ENCODE measurements at regions not wholly inside any gene's neighbourhood (a gene's known extent, or its start where the extent isn't known, plus 50 kb on each side); places are given as distances from the start of the nearest gene placed in this dataset.

- Histone ChIP-seq H4K20me1 (ENCODE audit: insufficient read depth, poor library complexity, severe bottlenecking) (no peaks in the 10 kb centered on the region), H3K79me2 (no peaks in the 10 kb centered on the region), H3K9me2 (replicated peaks; ENCODE audit: insufficient read depth) (no peaks in the 10 kb centered on the region), H3K4me1 (ENCODE audit: insufficient read depth) (no peaks in the 10 kb centered on the region), H3K4me2 (no peak overlapping the region), H3K9me3 (ENCODE audit: low read depth) (no peaks in the 10 kb centered on the region), H2AFZ (no peak overlapping the region), H3K36me3 (replicated peaks; ENCODE audit: insufficient read depth, low read depth) (no peaks in the 10 kb centered on the region), H3K4me3 (no peak overlapping the region), H3K27ac (no peak overlapping the region), H3K27me3 (no peaks in the 10 kb centered on the region)
- 69% methylated on average over 4 of the region's 4 CpGs for WGBS (ENCODE audit: low lambda C conversion rate, missing lambda C conversion rate)
- DNase-seq (ENCODE audit: low spot score) = no peak
- no peak for TF ChIP-seq EZH2phosphoT487 (IDR thresholded peaks at IDR 0.05; ENCODE audit: low read depth, severe bottlenecking, unreplicated experiment)
- TF ChIP-seq EZH2 (IDR thresholded peaks at IDR 0.05; ENCODE audit: borderline replicate concordance) = no peak
- no peak for TF ChIP-seq CTCF (IDR thresholded peaks at IDR 0.05; ENCODE audit: poor library complexity)
These were observed 132.5 kb upstream of the KAZN start for GRCh38 chr1:14466006-14466405.

GRCh38 chr1:14467112-14467511, 131.4 kb upstream of the KAZN start:
- Histone ChIP-seq H3K4me1 (ENCODE audit: insufficient read depth) (no peaks in the 10 kb centered on the region), H3K27ac (no peak overlapping the region), H3K9me3 (ENCODE audit: low read depth) (no peaks in the 10 kb centered on the region), H3K79me2 (no peaks in the 10 kb centered on the region), H3K36me3 (replicated peaks; ENCODE audit: insufficient read depth, low read depth) (no peaks in the 10 kb centered on the region), H3K4me2 (no peak overlapping the region), H4K20me1 (ENCODE audit: insufficient read depth, poor library complexity, severe bottlenecking) (no peaks in the 10 kb centered on the region), H3K9me2 (replicated peaks; ENCODE audit: insufficient read depth) (no peaks in the 10 kb centered on the region), H3K27me3 (no peaks in the 10 kb centered on the region), H3K4me3 (no peak overlapping the region), H2AFZ (no peak overlapping the region)
- TF ChIP-seq EZH2 (IDR thresholded peaks at IDR 0.05; ENCODE audit: borderline replicate concordance) = no peak
- TF ChIP-seq CTCF (IDR thresholded peaks at IDR 0.05; ENCODE audit: poor library complexity) = no peak
- no peak for TF ChIP-seq EZH2phosphoT487 (IDR thresholded peaks at IDR 0.05; ENCODE audit: low read depth, severe bottlenecking, unreplicated experiment)
- no peak for DNase-seq (ENCODE audit: low spot score)
- 90% methylated on average over 1 of the region's 1 CpG for WGBS (ENCODE audit: low lambda C conversion rate, missing lambda C conversion rate)

GRCh38 chr1:14468751-14469150, 129.7 kb upstream of the KAZN start:
- Histone ChIP-seq H3K9me2 (replicated peaks; ENCODE audit: insufficient read depth) (no peaks in the 10 kb centered on the region), H3K36me3 (replicated peaks; ENCODE audit: insufficient read depth, low read depth) (no peaks in the 10 kb centered on the region), H3K27ac (no peak overlapping the region), H3K79me2 (no peaks in the 10 kb centered on the region), H2AFZ (no peak overlapping the region), H3K27me3 (no peaks in the 10 kb centered on the region), H3K9me3 (ENCODE audit: low read depth) (no peaks in the 10 kb centered on the region), H3K4me1 (ENCODE audit: insufficient read depth) (no peaks in the 10 kb centered on the region), H3K4me3 (no peak overlapping the region), H3K4me2 (no peak overlapping the region), H4K20me1 (ENCODE audit: insufficient read depth, poor library complexity, severe bottlenecking) (no peaks in the 10 kb centered on the region)
- 93% methylated on average over 7 of the region's 7 CpGs for WGBS (ENCODE audit: low lambda C conversion rate, missing lambda C conversion rate)
- no peak for DNase-seq (ENCODE audit: low spot score)
- TF ChIP-seq EZH2 (IDR thresholded peaks at IDR 0.05; ENCODE audit: borderline replicate concordance) (no peak), CTCF (IDR thresholded peaks at IDR 0.05; ENCODE audit: poor library complexity) (no peak)

GRCh38 chr1:14470802-14471201, 127.7 kb upstream of the KAZN start:
- TF ChIP-seq EZH2 (IDR thresholded peaks at IDR 0.05; ENCODE audit: borderline replicate concordance) (no peak), EZH2phosphoT487 (IDR thresholded peaks at IDR 0.05; ENCODE audit: low read depth, severe bottlenecking, unreplicated experiment) (no peak), CTCF (IDR thresholded peaks at IDR 0.05; ENCODE audit: poor library complexity) (no peak)
- WGBS (ENCODE audit: low lambda C conversion rate, missing lambda C conversion rate) = 93% methylated on average over 4 of the region's 4 CpGs
- no peaks in the 10 kb centered on the region for H3K79me2 ChIP-seq
- no peak overlapping the region for H3K4me3 ChIP-seq
- H3K36me3 ChIP-seq (replicated peaks; ENCODE audit: insufficient read depth, low read depth) = no peaks in the 10 kb centered on the region
- no peak overlapping the region for H3K4me2 ChIP-seq
- no peaks in the 10 kb centered on the region for H3K9me3 ChIP-seq (ENCODE audit: low read depth)
- no peaks in the 10 kb centered on the region for H3K4me1 ChIP-seq (ENCODE audit: insufficient read depth)
- H4K20me1 ChIP-seq (ENCODE audit: insufficient read depth, poor library complexity, severe bottlenecking) = no peaks in the 10 kb centered on the region
- H2AFZ ChIP-seq = no peak overlapping the region
- no peak for DNase-seq (ENCODE audit: low spot score)
- H3K27ac ChIP-seq = no peak overlapping the region
- no peaks in the 10 kb centered on the region for H3K27me3 ChIP-seq
- H3K9me2 ChIP-seq (replicated peaks; ENCODE audit: insufficient read depth) = no peaks in the 10 kb centered on the region

Measured in hepatocyte (in vitro differentiated cells).